Small intestine (tissue), 7 donors: ENCODE measurements at regions not wholly inside any gene's neighbourhood (a gene's known extent, or its start where the extent isn't known, plus 50 kb on each side); places are given as distances from the start of the nearest gene placed in this dataset.

Source experiments
- DNase-seq, 2 donors: peaks; one replicate each; pipeline versions ENCODE4 v3.0.0 to v3.0.0-alpha.2; 2013
- FAIRE-seq: peaks from 2 replicates; lab custom pipeline; 2012; peaks lifted over from hg19 to GRCh38; lab: Jason Lieb, UNC
- H3K27ac ChIP-seq, 3 donors: one replicate each; pipeline ENCODE4 v1.5.1; 2013; ENCODE audit warnings: low read length in 2 of 3, mild to moderate bottlenecking in 2 of 3, control low read depth in 1 of 3, inconsistent platforms in 1 of 3, low read depth in 1 of 3, moderate library complexity in 1 of 3
- H3K27me3 ChIP-seq, 3 donors: one replicate each; pipeline ENCODE4 v1.6.1; 2013; ENCODE audit warnings: low read length in 3 of 3, inconsistent platforms in 1 of 3; ENCODE audit not compliant: control insufficient read depth in 3 of 3, insufficient read depth in 3 of 3
- H3K36me3 ChIP-seq, 3 donors: one replicate each; pipeline ENCODE4 v1.6.1; 2013; ENCODE audit warnings: low read length in 3 of 3, inconsistent platforms in 1 of 3, low read depth in 1 of 3, mild to moderate bottlenecking in 1 of 3, moderate library complexity in 1 of 3; ENCODE audit not compliant: control insufficient read depth in 3 of 3, insufficient read depth in 2 of 3
- H3K4me1 ChIP-seq, 3 donors: one replicate each; pipeline ENCODE4 v1.6.1; 2013; ENCODE audit warnings: low read length in 2 of 3, inconsistent platforms in 1 of 3, low read depth in 1 of 3, mild to moderate bottlenecking in 1 of 3, moderate library complexity in 1 of 3; ENCODE audit not compliant: control insufficient read depth in 3 of 3, insufficient read depth in 2 of 3
- H3K4me3 ChIP-seq, 3 donors: one replicate each; pipeline ENCODE4 v1.5.1; 2013; ENCODE audit warnings: low read length in 3 of 3, control low read depth in 1 of 3, inconsistent platforms in 1 of 3, low read depth in 1 of 3, mild to moderate bottlenecking in 1 of 3, moderate library complexity in 1 of 3
- H3K9me3 ChIP-seq, 2 donors: one replicate each; pipeline ENCODE4 v1.6.1; 2013; ENCODE audit warnings: low read depth in 1 of 2, low read length in 1 of 2; ENCODE audit not compliant: control insufficient read depth in 2 of 2, insufficient read depth in 1 of 2
- WGBS, 3 donors: extraction: QIAGEN DNeasy Blood & Tissue Kit; methylation state at CpG; one replicate each; pipeline ENCODE4 v1.1.7; 2013; 5-methylcytosine and 5-hydroxymethylcytosine counted together
- donor health status: healthy with polysubstance abuse.
- donor health status: control.
- donor health status: control.
- donor health status: Bipolar disorder and iron deficiency.
- donor health status: healthy.

DNA sequence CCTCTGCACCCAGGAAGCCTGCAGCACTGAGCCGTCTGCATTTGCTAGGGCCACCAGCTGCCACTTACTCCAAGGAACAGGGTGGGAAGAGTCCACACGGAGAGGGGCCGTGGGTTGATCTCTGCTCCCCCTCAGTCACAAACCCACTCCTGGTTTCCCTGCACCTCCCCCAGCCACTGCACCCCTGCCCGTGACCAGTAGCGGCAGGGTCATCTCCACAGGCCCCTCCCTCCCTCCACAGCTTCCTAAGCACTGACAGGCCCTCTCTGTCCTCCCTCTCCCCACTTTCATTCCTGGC, 75.2 kb downstream of the RBFOX3 start:
- WGBS, 3 donors = 78 to 83% (median 82%) methylated on average over 5 of the region's 5 CpGs
- Histone ChIP-seq H3K36me3 (no peaks in the 10 kb centered on the region), H3K4me3 (no peak overlapping the region), H3K9me3 (no peaks in the 10 kb centered on the region), H3K27me3 (no peaks in the 10 kb centered on the region), H3K27ac (no peak overlapping the region), H3K4me1 (no peaks in the 10 kb centered on the region)
- FAIRE-seq (no peak), DNase-seq (no peak)

DNA sequence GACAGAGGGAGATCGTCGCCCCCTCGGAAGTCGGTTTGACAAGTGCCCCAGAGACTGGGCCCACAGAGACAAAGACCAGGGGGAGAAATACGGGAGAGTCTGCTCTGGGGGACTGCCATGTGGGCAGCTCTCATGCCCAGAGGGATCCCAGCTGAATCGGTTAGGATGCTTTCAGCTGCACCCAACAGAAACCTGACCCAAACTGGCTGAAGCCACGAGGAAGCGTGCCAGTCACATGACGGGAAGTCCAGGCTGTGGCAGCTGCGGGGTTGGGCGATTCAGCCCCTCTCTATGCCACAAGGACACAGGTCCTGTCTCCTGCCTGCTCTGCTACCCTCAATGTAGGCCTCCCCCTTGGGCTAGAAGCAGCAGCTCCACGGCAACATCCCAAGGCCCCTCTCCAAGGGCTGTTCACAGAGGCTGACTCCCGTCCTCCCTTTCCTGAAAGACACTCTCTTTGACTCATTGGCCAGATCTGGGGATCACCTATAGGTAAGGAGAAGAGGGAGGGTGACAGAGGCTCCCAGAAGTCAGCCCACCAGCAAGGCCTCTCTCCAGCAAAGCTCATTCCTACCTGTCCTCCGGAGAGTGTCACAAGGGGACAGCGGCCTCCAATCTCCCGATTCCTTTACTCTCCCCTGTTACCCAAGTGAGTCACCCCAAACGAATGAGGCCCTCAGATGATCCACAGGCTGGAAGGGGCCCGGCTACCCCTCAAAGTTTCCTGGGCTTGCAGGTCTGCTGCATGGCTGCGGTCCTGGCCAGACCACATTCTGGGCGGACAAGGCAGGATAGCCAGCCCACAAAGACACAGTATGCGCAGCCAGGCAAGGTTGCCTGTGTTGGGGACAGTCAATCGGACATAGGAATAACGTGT, 75.8 kb downstream of the RBFOX3 start:
- WGBS, 3 donors = 76 to 79% (median 79%) methylated on average over 23 of the region's 23 CpGs
- Histone ChIP-seq H3K4me3 (no peak overlapping the region), H3K27ac (no peak overlapping the region), H3K36me3 (no peaks in the 10 kb centered on the region), H3K4me1 (no peaks in the 10 kb centered on the region), H3K9me3 (no peaks in the 10 kb centered on the region), H3K27me3 (no peaks in the 10 kb centered on the region)
- FAIRE-seq (no peak), DNase-seq (no peak)

DNA sequence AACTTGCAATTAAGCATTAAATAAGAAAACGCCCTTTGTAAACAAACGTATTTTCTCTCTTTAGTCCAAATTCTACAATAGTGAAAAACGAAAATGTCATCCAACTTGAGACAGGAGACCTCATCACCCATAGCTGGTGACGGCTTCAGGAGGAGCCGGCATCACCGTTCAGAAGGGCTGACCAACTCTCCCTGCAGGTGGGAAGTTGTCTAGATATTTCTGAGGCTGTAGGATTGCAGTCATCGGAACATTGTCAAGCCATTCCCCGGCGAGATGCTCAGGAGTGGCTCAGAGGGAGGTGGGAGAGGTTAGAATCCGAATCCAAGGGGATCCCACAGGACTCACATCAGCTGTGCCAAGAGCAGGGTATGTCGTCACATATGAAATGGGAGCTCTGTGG, 76.7 kb downstream of the RBFOX3 start:
- H3K4me1 ChIP-seq = no peaks in the 10 kb centered on the region
- no peaks in the 10 kb centered on the region for H3K36me3 ChIP-seq
- no peak overlapping the region for H3K4me3 ChIP-seq
- no peak overlapping the region for H3K27ac ChIP-seq
- no peaks in the 10 kb centered on the region for H3K27me3 ChIP-seq
- 59 to 78% (median 63%) methylated on average over 11 of the region's 11 CpGs for WGBS, 3 donors
- DNase-seq (no peak), FAIRE-seq (no peak)
- H3K9me3 ChIP-seq = no peaks in the 10 kb centered on the region

DNA sequence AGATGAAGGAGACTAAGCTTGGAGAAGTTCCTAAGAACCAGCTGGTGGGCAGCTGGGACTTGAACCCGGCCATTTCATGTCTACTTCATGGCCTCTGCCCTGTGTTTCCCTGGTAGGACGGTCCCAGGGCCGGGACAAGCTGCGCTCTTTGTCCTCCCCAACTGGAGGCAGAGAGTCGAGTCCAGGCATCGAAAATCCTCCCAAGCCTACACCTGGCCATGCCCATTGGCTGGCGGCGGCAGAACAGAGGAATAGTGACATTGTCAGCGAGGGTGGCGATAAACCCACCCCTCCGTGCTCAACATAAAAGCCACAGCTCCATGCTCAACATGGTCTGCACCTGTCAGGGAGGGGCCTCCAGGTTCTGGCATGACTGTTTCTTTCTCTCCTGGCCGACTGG, 77.7 kb downstream of the RBFOX3 start:
- no peaks in the 10 kb centered on the region for H3K27me3 ChIP-seq
- no peaks in the 10 kb centered on the region for H3K36me3 ChIP-seq
- H3K4me1 ChIP-seq = no peaks in the 10 kb centered on the region
- H3K9me3 ChIP-seq = no peaks in the 10 kb centered on the region
- 76 to 80% (median 77%) methylated on average over 12 of the region's 12 CpGs for WGBS, 3 donors
- no peak overlapping the region for H3K27ac ChIP-seq
- no peak overlapping the region for H3K4me3 ChIP-seq
- DNase-seq (no peak), FAIRE-seq (no peak)

DNA sequence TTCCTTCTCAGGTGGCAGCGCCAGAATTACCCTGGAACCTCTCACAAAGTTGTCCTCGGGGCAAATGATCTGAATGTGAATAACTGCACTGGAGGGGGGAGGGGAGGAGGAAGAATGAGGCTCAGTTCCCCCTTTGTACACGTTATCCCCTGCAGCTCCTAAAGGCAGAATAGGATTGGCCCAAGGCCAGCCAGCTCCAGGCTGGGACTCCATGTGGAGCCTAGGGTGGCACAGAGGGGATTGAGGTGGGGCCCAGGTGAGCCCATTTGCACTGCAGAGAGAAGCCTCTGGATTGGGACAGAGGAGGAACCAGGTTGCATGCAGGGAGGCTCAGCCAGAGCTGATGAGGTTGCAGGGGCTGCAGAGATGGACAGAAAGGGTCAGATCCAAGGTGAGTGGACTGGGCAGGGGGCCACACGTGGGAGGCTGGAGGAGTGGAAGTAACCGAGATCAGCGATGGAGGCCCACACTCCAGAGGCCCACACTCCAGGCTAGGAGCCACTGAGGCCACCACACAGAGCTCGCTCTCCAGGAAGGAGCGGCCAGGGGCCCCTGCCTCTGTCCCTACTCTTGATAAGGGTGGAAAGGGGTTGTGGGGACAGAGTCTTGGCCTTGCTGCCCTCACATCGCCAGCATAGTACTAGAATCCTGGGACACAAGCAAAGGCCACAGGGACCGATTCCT, 78.6 kb downstream of the RBFOX3 start:
- H3K27me3 ChIP-seq = peaks cover 0 to 2% (median 0%) of the 10 kb centered on the region in 3 donors

DNA sequence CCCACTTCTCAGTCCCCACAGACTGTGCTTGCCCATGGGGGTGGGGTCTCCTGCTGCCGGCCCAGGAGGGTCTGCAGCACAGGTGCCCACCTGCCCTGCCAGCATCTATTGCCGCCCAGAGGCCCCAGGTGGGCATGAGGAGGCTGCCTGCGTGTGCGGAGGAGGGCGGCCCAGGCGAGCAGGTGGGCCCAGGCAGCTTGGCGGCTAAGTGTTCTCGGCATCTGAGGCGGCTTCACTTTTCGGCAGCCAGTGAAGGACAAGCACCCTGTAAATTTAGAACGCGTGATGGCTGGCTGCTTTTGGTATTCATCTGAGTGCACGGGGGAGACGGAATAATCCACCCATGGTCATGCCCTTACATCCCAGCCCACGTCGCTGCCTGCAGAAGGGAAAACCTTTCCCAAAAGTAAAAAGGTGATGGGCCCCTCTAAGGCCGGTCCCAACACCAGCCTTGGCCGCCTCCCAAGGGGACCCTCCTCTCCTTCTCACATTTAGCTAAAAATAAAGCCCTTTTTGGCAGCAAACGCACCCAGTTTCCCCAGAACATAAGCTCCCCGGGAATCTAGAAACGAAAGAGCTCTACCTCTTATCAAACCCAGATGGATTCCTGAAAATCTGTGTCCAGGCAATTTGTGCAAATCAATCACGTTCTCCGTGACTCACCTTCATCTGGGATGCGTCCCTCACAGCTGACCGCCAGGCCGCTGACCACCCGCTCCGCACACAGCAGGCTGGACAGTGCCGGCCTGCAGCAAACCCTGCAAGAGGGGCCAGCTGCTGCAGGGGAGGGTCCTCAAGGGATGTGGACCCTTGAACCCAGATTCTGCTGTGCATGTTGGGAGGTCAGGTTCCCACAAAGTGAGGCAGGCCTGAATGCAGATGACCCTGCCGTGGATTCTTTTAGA, 79.4 kb downstream of the RBFOX3 start:
- no peak for FAIRE-seq
- H3K27ac ChIP-seq = no peak overlapping the region
- no peak for DNase-seq
- WGBS, 3 donors = 75 to 80% (median 80%) methylated on average over 30 of the region's 30 CpGs
- H3K27me3 ChIP-seq = peaks cover 0 to 8% (median 0%) of the 10 kb centered on the region in 3 donors
- H3K4me1 ChIP-seq = no peaks in the 10 kb centered on the region
- no peaks in the 10 kb centered on the region for H3K36me3 ChIP-seq
- no peaks in the 10 kb centered on the region for H3K9me3 ChIP-seq
- H3K4me3 ChIP-seq = no peak overlapping the region

More for the DNA sequence above, 78.6 kb downstream of the RBFOX3 start:
- DNase-seq (no peak), FAIRE-seq (no peak)
- no peaks in the 10 kb centered on the region for H3K4me1 ChIP-seq
- H3K27ac ChIP-seq = no peak overlapping the region
- H3K36me3 ChIP-seq = no peaks in the 10 kb centered on the region
- no peak overlapping the region for H3K4me3 ChIP-seq
- H3K9me3 ChIP-seq = no peaks in the 10 kb centered on the region
- WGBS, 3 donors = 54 to 71% (median 62%) methylated on average over 10 of the region's 10 CpGs

DNA sequence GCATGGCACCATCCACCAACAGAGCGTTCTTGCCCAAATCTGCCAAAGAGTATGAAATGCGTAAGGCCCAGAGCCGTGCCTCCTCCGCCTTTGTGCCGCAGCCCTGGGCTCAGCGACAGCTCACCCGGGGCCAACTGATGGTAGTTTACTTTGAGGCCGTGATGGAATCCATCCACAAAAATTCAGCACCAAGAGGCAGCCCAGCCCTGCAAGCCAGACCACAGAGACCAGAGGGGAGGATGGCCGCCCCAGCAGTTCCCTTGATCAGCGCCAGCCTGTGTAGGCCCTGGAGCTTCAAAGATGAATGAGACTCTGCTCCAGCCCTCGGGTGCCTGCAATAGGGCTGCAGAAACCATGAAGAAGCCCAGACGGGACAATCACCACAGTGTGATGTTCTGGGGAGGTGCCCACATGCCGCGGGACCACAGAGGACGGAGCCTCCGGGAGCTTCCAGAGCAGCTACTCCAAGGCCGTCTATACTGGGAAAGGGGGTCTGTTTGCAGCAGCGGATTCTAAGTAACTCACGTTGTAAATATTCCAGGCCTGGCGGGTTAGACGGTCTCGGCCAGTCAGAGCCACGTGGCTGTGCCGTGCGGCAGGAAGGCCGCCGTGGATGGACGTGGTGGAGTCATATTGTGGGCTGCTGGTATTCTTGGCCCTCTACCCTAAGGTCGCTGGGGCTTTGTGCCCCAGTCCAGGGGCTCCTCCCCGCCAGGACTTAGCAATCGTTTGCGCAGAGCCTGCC, 80.3 kb downstream of the RBFOX3 start:
- 81 to 83% (median 82%) methylated on average over 32 of the region's 32 CpGs for WGBS, 3 donors
- Histone ChIP-seq H3K27me3 (peaks cover 0 to 8% (median 0%) of the 10 kb centered on the region in 3 donors), H3K27ac (no peak overlapping the region), H3K36me3 (no peaks in the 10 kb centered on the region), H3K9me3 (no peaks in the 10 kb centered on the region), H3K4me1 (no peaks in the 10 kb centered on the region), H3K4me3 (no peak overlapping the region)
- no peak for DNase-seq
- no peak for FAIRE-seq
